ENCODE measurements at regions not wholly inside any gene's neighbourhood (a gene's known extent, or its start where the extent isn't known, plus 50 kb on each side); places are given as distances from the start of the nearest gene placed in this dataset.

DNA sequence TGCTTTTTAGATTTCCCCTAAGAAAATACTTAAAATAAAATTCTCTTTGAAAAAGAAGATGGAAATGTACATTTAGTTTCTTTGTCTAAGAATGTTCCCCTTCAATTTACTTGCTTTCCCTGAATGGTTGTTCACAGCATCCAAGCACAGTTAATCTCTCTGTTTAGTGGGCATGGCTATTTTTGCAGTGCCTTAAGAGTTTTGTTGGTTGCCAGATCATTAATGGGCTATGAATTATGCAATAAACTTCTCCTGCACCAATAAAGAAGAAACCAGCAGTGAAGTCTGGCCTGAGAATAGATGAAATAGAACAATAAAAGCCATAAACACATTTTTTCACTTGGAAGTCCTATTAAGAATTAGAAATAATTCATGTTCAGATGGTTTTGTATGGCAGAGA is 980.4 kb upstream of the IGFBP7 start:
- TF ChIP-seq CTCF (IDR thresholded peaks at IDR 0.05) = no peak

DNA sequence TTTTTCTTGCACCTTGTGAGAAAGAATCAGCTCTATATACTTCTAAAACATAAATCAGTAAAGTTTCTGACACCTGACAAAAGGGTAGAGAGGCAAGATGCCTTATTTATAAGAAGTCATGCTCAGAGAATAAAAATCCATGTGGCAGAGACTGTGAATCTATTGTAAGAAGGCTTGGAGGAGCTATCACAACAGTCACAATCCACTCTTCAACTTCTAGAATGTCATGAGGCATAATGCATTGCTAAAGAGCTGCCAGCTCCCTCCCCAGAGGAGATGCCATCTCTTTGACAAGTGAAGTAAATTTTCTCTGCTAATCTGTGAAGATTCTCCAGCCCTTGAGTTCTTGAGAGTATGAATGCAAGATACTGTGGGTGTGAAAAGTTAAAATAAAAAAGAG is 971.2 kb upstream of the IGFBP7 start:
- no peaks in the 10 kb centered on the region for H3K4me1 ChIP-seq (ENCODE audit: control insufficient read depth in 1 of 2, low read depth in 2 of 2)
- ATAC-seq (ENCODE audit: insufficient number of reproducible peaks, low FRiP score, low read depth) (no peak), DNase-seq (ENCODE audit: low spot score) (no peak)
- H3K9me3 ChIP-seq = no peaks in the 10 kb centered on the region
- H3K27ac ChIP-seq = no peak overlapping the region
- TF ChIP-seq CTCF (IDR thresholded peaks at IDR 0.05) = no peak
- H3K27me3 ChIP-seq (replicated peaks; ENCODE audit: insufficient read depth) = no peaks in the 10 kb centered on the region
- no peaks in the 10 kb centered on the region for H3K36me3 ChIP-seq
- H3K4me3 ChIP-seq = no peak overlapping the region

More for the DNA sequence above, 980.4 kb upstream of the IGFBP7 start:
- ATAC-seq (ENCODE audit: insufficient number of reproducible peaks, low FRiP score, low read depth) (no peak), DNase-seq (ENCODE audit: low spot score) (no peak)
- Histone ChIP-seq H3K4me1 (ENCODE audit: control insufficient read depth in 1 of 2, low read depth in 2 of 2) (peaks cover 0 to 11% of the 10 kb centered on the region in 2 donors), H3K27me3 (replicated peaks; ENCODE audit: insufficient read depth) (no peaks in the 10 kb centered on the region), H3K27ac (no peak overlapping the region), H3K36me3 (no peaks in the 10 kb centered on the region), H3K4me3 (no peak overlapping the region), H3K9me3 (no peaks in the 10 kb centered on the region)

DNA sequence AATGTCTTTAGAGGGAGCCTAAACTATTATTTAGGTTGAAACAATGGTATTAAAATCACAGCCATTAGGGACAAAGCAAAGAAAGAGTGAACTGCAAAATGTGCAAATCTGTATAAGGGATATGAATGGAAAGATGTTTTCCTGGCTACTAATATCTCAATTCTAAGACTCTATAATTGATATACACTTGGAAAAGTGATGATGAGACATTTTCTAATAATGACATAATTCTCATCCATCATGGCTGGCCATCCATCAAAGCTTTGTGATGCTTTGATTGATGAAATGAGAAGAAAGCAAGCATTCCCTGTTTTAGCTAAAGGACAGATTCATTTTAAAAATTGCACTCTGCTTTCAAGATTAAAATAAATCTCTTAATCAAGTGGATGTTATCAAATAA is 965.5 kb upstream of the IGFBP7 start:
- H3K27me3 ChIP-seq (replicated peaks; ENCODE audit: insufficient read depth) = no peaks in the 10 kb centered on the region
- H3K4me3 ChIP-seq = no peak overlapping the region
- H3K36me3 ChIP-seq = no peaks in the 10 kb centered on the region
- DNase-seq (ENCODE audit: low spot score) = no peak
- no peak for ATAC-seq (ENCODE audit: insufficient number of reproducible peaks, low FRiP score, low read depth)
- no peak overlapping the region for H3K27ac ChIP-seq
- H3K4me1 ChIP-seq (ENCODE audit: control insufficient read depth in 1 of 2, low read depth in 2 of 2) = no peaks in the 10 kb centered on the region
- TF ChIP-seq CTCF (IDR thresholded peaks at IDR 0.05) = no peak
- no peaks in the 10 kb centered on the region for H3K9me3 ChIP-seq

- ATAC-seq (ENCODE audit: insufficient number of reproducible peaks, low FRiP score, low read depth) = no peak
- Histone ChIP-seq H3K27ac (no peak overlapping the region), H3K4me1 (ENCODE audit: control insufficient read depth in 1 of 2, low read depth in 2 of 2) (no peaks in the 10 kb centered on the region), H3K27me3 (replicated peaks; ENCODE audit: insufficient read depth) (no peaks in the 10 kb centered on the region), H3K9me3 (no peaks in the 10 kb centered on the region), H3K4me3 (no peak overlapping the region), H3K36me3 (no peaks in the 10 kb centered on the region)
- no peak for DNase-seq (ENCODE audit: low spot score)
- TF ChIP-seq CTCF (IDR thresholded peaks at IDR 0.05) = no peak
Observed at GRCh38 chr4:58074382-58074781, 964.2 kb upstream of the IGFBP7 start.

DNA sequence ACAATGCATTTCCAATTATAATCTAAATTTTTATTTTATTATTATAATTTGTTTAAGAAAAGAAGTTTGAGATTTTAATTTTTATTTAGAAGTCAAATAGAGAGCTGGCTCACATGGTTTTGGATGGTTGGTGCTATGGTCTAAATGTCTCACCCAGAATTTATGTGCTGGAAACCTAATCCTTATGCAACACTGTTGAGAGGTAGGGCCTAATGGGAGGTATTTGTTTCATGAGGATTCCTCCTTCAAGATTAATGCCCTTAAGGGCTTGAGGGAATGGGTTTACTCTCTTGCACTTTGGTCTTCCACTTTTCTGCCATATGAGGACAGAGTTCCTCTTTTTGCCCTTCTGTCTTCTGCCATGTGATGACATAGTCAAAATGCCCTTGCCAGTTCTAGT is 960.5 kb upstream of the IGFBP7 start:
- Histone ChIP-seq H3K36me3 (no peaks in the 10 kb centered on the region), H3K9me3 (no peaks in the 10 kb centered on the region), H3K27ac (no peak overlapping the region), H3K4me3 (no peak overlapping the region), H3K4me1 (ENCODE audit: control insufficient read depth in 1 of 2, low read depth in 2 of 2) (no peaks in the 10 kb centered on the region), H3K27me3 (replicated peaks; ENCODE audit: insufficient read depth) (no peaks in the 10 kb centered on the region)
- no peak for TF ChIP-seq CTCF (IDR thresholded peaks at IDR 0.05)
- ATAC-seq (ENCODE audit: insufficient number of reproducible peaks, low FRiP score, low read depth) = no peak
- DNase-seq (ENCODE audit: low spot score) = no peak

Data from thoracic aorta (tissue), 2 donors.